ENCODE measurements at regions not wholly inside any gene's neighbourhood (a gene's known extent, or its start where the extent isn't known, plus 50 kb on each side); places are given as distances from the start of the nearest gene placed in this dataset.

DNA sequence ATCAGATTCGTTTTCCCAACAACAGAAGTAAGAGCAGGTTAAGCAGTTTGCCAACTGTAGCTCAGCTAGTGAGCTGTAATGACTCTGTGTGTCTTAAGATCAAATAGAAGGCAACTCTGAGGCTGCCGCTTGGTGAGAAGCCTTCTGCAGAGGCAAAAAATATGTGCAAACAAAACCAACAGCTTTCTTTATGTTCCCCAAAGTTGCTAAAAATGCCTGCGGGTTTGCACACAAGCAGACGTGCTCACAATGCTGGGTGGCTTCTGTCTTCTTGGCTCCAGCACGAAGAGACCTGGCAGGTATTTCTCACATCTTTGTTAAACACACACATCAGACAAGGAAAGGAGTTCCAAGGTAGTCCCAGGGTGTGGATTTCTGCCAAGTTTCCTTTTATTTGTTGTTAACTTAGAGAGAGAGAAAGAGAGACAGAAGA is 158.9 kb upstream of the JUN start:
- Histone ChIP-seq H3K4me1 (replicated peaks in 1 of 4; ENCODE audit: control insufficient read depth in 3 of 4, insufficient read depth in 4 of 4, low read length in 3 of 4) (no peaks in the 10 kb centered on the region), H3K4ac (replicated peaks; ENCODE audit: insufficient read length, low read depth, low read length) (no peak overlapping the region), H3K23me2 (ENCODE audit: low read depth, low read length) (no peaks in the 10 kb centered on the region), H3K56ac (replicated peaks; ENCODE audit: insufficient read length, low read depth, low read length) (no peak overlapping the region), H3K4me3 (ENCODE audit: extremely low read depth in 1 of 4, insufficient read depth in 2 of 4, low read depth in 3 of 4, low read length in 4 of 4) (no peak overlapping the region), H3K23ac (ENCODE audit: insufficient read length) (no peak overlapping the region), H4K91ac (replicated peaks; ENCODE audit: insufficient read length, low read length) (no peak overlapping the region), H3K27me3 (replicated peaks in 1 of 4; ENCODE audit: control insufficient read depth in 3 of 4, extremely low read depth in 1 of 4, insufficient read depth in 3 of 4, low read length in 3 of 4) (no peaks in the 10 kb centered on the region), H3K79me1 (ENCODE audit: low read depth, low read length) (no peaks in the 10 kb centered on the region), H2BK12ac (ENCODE audit: low read depth, low read length) (no peak overlapping the region), H2AK5ac (ENCODE audit: low read depth, low read length) (no peak overlapping the region), H4K8ac (ENCODE audit: extremely low read depth, insufficient read depth, low read length) (no peak overlapping the region), H3K9me3 (ENCODE audit: insufficient read depth in 2 of 2, low read depth in 1 of 2, low read length in 1 of 2) (no peaks in the 10 kb centered on the region), H3K18ac (ENCODE audit: extremely low read depth, low read length) (no peak overlapping the region), H3K36me3 (ENCODE audit: control insufficient read depth in 2 of 4, insufficient read depth in 4 of 4, low read length in 3 of 4) (no peaks in the 10 kb centered on the region), H3K27ac (ENCODE audit: low read depth, low read length) (no peak overlapping the region), H4K20me1 (replicated peaks in 1 of 2; ENCODE audit: control insufficient read depth in 1 of 2, insufficient read depth in 2 of 2, low read length in 2 of 2) (no peaks in the 10 kb centered on the region), H2BK15ac (ENCODE audit: low read length) (no peak overlapping the region), H3K79me2 (ENCODE audit: control insufficient read depth in 1 of 2, insufficient read depth in 2 of 2, low read length in 2 of 2) (no peaks in the 10 kb centered on the region), H3K4me2 (ENCODE audit: insufficient read depth in 1 of 2, low read depth in 2 of 2, low read length in 2 of 2) (no peak overlapping the region), H2AFZ (ENCODE audit: low read length) (no peak overlapping the region), H2BK5ac (ENCODE audit: low read depth, low read length) (no peak overlapping the region), H2BK120ac (replicated peaks; ENCODE audit: low read depth, low read length) (no peak overlapping the region), H3K9ac (replicated peaks in 1 of 4; ENCODE audit: extremely low read depth in 1 of 4, low read depth in 3 of 4, low read length in 3 of 4) (no peak overlapping the region), H4K5ac (ENCODE audit: insufficient read length, low read depth, low read length) (no peak overlapping the region), H2BK20ac (ENCODE audit: low read length) (no peak overlapping the region), H3K14ac (ENCODE audit: insufficient read length) (no peak overlapping the region)
- DNase-seq (ENCODE audit: low read depth in 1 of 2, low spot score in 2 of 2) = no peak
- TF ChIP-seq SIX5 (IDR thresholded peaks at IDR 0.05; ENCODE audit: low read depth, low read length) = no peak
- TF ChIP-seq SP2 (IDR thresholded peaks at IDR 0.05; ENCODE audit: low read length) = no peak
- FAIRE-seq = no peak
- WGBS, 2 experiments (ENCODE audit: extremely low coverage in 1 of 2, insufficient coverage in 1 of 2, insufficient read length in 1 of 2, insufficient replicate concordance in 2 of 2, low coverage in 1 of 2, low lambda C conversion rate in 2 of 2, missing lambda C conversion rate in 1 of 2) = 80% methylated on average over 5 of the region's 5 CpGs; no CpG with 5 or more reads in 1 of the 2 experiments
- ChIA-PET POLR2A (ENCODE audit: partially characterized antibody) (no interaction called here), CTCF (ENCODE audit: partially characterized antibody) (interaction anchor here (0.9 to 1.4 kb wide), 4 partner anchors 9 to 756 kb away, joined by 3 to 4 read pairs (median 3); no protein-coding TSS in a partner anchor)

Measured in H1 (cell line).